ENCODE measurements at regions not wholly inside any gene's neighbourhood (a gene's known extent, or its start where the extent isn't known, plus 50 kb on each side); places are given as distances from the start of the nearest gene placed in this dataset.

DNA sequence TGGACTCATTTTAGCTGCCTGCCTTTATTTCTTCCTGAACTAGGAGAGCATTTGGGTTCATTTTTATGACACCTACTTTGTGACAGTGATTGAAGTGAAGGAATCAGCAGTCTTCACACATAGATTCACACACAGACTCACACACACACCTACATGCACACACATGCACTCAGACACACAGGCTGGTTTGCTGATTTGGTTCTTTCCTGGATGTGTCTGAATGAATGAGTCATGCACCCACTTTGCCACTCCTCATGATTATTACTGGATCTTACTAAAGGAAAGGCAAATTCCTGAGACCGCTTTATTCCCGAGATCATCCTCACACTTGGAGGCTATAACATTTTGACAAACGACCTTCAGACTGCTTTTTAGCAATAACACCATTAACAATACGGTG lies 529.5 kb downstream of the AGTPBP1 start:
- Histone ChIP-seq H3K9me3 (replicated peaks in 1 of 2; ENCODE audit: control insufficient read depth in 1 of 2, insufficient read depth in 1 of 2, low read length in 2 of 2) (no peaks in the 10 kb centered on the region), H4K20me1 (ENCODE audit: insufficient read depth, low read length) (no peaks in the 10 kb centered on the region), H3K4me3 (replicated peaks in 1 of 3; ENCODE audit: low read depth in 2 of 3, low read length in 3 of 3) (no peak overlapping the region), H3K4me1 (ENCODE audit: control insufficient read depth in 1 of 2, insufficient read depth in 2 of 2, low read length in 2 of 2) (no peaks in the 10 kb centered on the region), H3K27ac (ENCODE audit: low read depth in 1 of 2, low read length in 2 of 2) (no peak overlapping the region), H3K9ac (ENCODE audit: insufficient read depth, low read length, poor library complexity, severe bottlenecking) (no peak overlapping the region), H3K27me3 (ENCODE audit: control insufficient read depth in 2 of 2, insufficient read depth in 2 of 2, low read length in 2 of 2) (no peaks in the 10 kb centered on the region), H3K36me3 (replicated peaks in 1 of 2; ENCODE audit: control insufficient read depth in 1 of 2, insufficient read depth in 2 of 2, low read length in 2 of 2) (no peaks in the 10 kb centered on the region), H3K4me2 (replicated peaks; ENCODE audit: extremely low read depth, low read length, poor library complexity, severe bottlenecking) (no peak overlapping the region), H2AFZ (ENCODE audit: insufficient read depth, low read depth, low read length, poor library complexity, severe bottlenecking) (no peak overlapping the region), H3K79me2 (ENCODE audit: insufficient read depth, low read length) (no peaks in the 10 kb centered on the region)
- DNase-seq: no peak
- no peak for TF ChIP-seq CTCF (IDR thresholded peaks at IDR 0.05)
- no peaks in the 10 kb centered on the region for H3K4me1 Mint-ChIP-seq
- H3K9me3 Mint-ChIP-seq: peaks cover 0 to 6% (median 2%) of the 10 kb centered on the region in 7 donors
- no peak overlapping the region for H3K4me3 Mint-ChIP-seq
- H3K36me3 Mint-ChIP-seq: no peaks in the 10 kb centered on the region
- intact Hi-C loops (cut with micrococcal nuclease): no loop called here
- no peak overlapping the region for H3K27ac Mint-ChIP-seq
- WGBS (ENCODE audit: insufficient coverage): no CpG with 5 or more reads among the region's 4 CpGs
- peaks cover 0 to 2% (median 2%) of the 10 kb centered on the region in 3 donors for H3K27me3 Mint-ChIP-seq (ENCODE audit: low read depth in 3 of 3)

- Histone ChIP-seq H3K27ac (ENCODE audit: low read depth in 1 of 2, low read length in 2 of 2) (no peak overlapping the region), H2AFZ (ENCODE audit: insufficient read depth, low read depth, low read length, poor library complexity, severe bottlenecking) (no peak overlapping the region), H3K9ac (ENCODE audit: insufficient read depth, low read length, poor library complexity, severe bottlenecking) (no peak overlapping the region), H3K9me3 (replicated peaks in 1 of 2; ENCODE audit: control insufficient read depth in 1 of 2, insufficient read depth in 1 of 2, low read length in 2 of 2) (peaks cover 0 to 5% of the 10 kb centered on the region in 2 donors), H3K4me1 (ENCODE audit: control insufficient read depth in 1 of 2, insufficient read depth in 2 of 2, low read length in 2 of 2) (no peaks in the 10 kb centered on the region), H3K4me2 (replicated peaks; ENCODE audit: extremely low read depth, low read length, poor library complexity, severe bottlenecking) (no peak overlapping the region), H3K36me3 (replicated peaks in 1 of 2; ENCODE audit: control insufficient read depth in 1 of 2, insufficient read depth in 2 of 2, low read length in 2 of 2) (no peaks in the 10 kb centered on the region), H3K27me3 (ENCODE audit: control insufficient read depth in 2 of 2, insufficient read depth in 2 of 2, low read length in 2 of 2) (no peaks in the 10 kb centered on the region), H4K20me1 (ENCODE audit: insufficient read depth, low read length) (no peaks in the 10 kb centered on the region), H3K4me3 (replicated peaks in 1 of 3; ENCODE audit: low read depth in 2 of 3, low read length in 3 of 3) (no peak overlapping the region), H3K79me2 (ENCODE audit: insufficient read depth, low read length) (no peaks in the 10 kb centered on the region)
- TF ChIP-seq CTCF (IDR thresholded peaks at IDR 0.05): no peak
- H3K36me3 Mint-ChIP-seq: no peaks in the 10 kb centered on the region
- WGBS (ENCODE audit: insufficient coverage): no CpG with 5 or more reads among the region's 1 CpG
- no peaks in the 10 kb centered on the region for H3K4me1 Mint-ChIP-seq
- H3K27me3 Mint-ChIP-seq (ENCODE audit: low read depth in 3 of 3): peaks cover 0 to under 1% (median 0%) of the 10 kb centered on the region in 3 donors
- H3K9me3 Mint-ChIP-seq: peaks cover 0 to 11% (median 4%) of the 10 kb centered on the region in 7 donors
- no peak for DNase-seq
- no peak overlapping the region for H3K4me3 Mint-ChIP-seq
- H3K27ac Mint-ChIP-seq: no peak overlapping the region
- intact Hi-C loops (cut with micrococcal nuclease): no loop called here
These were observed 533.1 kb downstream of the AGTPBP1 start for GRCh38 chr9:85208666-85209065.

Data from CD14-positive monocyte (primary cell).